Neural progenitor cell (in vitro differentiated cells): ENCODE measurements at regions not wholly inside any gene's neighbourhood (a gene's known extent, or its start where the extent isn't known, plus 50 kb on each side); places are given as distances from the start of the nearest gene placed in this dataset.

Experiments
- EZH2 ChIP-seq: fragments of 200-600 bp; sonication (generic); IDR thresholded peaks from 2 replicates; pipeline ENCODE4 v1.6.1; 2017; ENCODE audit warnings: antibody characterized with exemption, mild to moderate bottlenecking, moderate library complexity
- EZH2phosphoT487 ChIP-seq: fragments of 200-600 bp; sonication (generic); IDR thresholded peaks from 2 replicates; pipeline ENCODE4 v1.6.1; 2017; ENCODE audit warnings: antibody characterized with exemption
- TF ChIP-seq, protein P1 (sequence below): fragments of 200-600 bp; sonication (generic); IDR thresholded peaks from 2 replicates; pipeline ENCODE4 v1.5.1; 2017; ENCODE audit warnings: antibody characterized with exemption, mild to moderate bottlenecking

DNA sequence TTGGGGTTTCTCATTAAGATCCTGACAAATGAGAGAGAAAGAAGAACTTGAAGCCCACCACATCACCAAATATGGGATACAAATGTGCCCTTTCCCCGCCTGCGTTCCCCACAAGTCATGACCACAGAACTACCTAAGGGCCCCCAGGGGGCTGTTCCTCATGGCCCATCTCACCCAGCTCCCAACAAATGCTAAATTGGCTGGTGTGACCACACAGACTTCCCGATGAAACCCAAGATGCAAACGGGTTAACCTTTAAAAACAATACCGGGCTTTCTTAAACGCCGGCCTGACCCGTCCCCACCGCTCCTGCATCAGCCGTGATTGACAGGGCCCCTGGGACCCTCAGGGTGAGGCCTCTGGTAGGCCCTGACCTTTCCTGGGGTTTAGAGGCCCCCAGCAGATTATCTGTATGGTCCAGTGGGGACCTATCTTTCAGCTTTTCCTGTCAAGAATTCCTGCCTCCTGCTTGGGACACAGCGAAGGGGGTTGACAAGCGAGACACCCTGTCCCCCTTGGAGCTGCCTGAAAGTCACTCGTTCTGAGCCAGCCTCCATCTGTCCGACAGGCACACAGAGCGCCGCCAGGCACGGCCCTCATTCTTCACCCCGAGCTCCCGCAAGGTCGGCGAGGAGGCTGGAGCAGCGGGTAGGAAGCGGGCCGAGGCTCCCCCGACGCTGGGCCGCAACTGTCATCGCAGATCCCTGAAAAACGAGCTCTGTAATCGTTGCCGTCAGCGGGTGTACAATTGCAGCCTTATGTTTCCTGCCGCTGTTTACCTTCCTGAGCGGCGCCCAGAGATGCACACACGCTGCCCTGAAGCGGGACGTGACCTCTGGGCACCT, 300.1 kb downstream of the FOXL1 start:
- TF ChIP-seq EZH2: no peak
- TF ChIP-seq, protein P1, sequence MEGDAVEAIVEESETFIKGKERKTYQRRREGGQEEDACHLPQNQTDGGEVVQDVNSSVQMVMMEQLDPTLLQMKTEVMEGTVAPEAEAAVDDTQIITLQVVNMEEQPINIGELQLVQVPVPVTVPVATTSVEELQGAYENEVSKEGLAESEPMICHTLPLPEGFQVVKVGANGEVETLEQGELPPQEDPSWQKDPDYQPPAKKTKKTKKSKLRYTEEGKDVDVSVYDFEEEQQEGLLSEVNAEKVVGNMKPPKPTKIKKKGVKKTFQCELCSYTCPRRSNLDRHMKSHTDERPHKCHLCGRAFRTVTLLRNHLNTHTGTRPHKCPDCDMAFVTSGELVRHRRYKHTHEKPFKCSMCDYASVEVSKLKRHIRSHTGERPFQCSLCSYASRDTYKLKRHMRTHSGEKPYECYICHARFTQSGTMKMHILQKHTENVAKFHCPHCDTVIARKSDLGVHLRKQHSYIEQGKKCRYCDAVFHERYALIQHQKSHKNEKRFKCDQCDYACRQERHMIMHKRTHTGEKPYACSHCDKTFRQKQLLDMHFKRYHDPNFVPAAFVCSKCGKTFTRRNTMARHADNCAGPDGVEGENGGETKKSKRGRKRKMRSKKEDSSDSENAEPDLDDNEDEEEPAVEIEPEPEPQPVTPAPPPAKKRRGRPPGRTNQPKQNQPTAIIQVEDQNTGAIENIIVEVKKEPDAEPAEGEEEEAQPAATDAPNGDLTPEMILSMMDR: no peak
- TF ChIP-seq EZH2phosphoT487: no peak
